Neuronal stem cell (in vitro differentiated cells): ENCODE measurements at regions not wholly inside any gene's neighbourhood (a gene's known extent, or its start where the extent isn't known, plus 50 kb on each side); places are given as distances from the start of the nearest gene placed in this dataset.
A peak's percentile ranks its signal among the peaks of the same experiment; 100 is the strongest.

Experiments
- DNase-seq: peaks from one replicate; pipeline ENCODE4 v3.0.0-alpha.2; 2013; ENCODE audit warnings: low spot score
- H2AFZ ChIP-seq: one replicate; pipeline ENCODE4 v1.6.1; 2013; ENCODE audit warnings: mild to moderate bottlenecking, low read length, inconsistent platforms
- H2AK5ac ChIP-seq: 2 replicates; pipeline ENCODE4 v1.6.1; 2013; ENCODE audit warnings: low read depth, mild to moderate bottlenecking, inconsistent platforms, low read length, moderate library complexity, mixed read lengths
- H2BK120ac ChIP-seq: 2 replicates; pipeline ENCODE4 v1.6.1; 2013; ENCODE audit warnings: low read depth, mild to moderate bottlenecking, inconsistent platforms, low read length, moderate library complexity, mixed read lengths
- H2BK12ac ChIP-seq: one replicate; pipeline ENCODE4 v1.6.1; 2013; ENCODE audit warnings: low read length, inconsistent platforms
- H2BK15ac ChIP-seq: 2 replicates; pipeline ENCODE4 v1.6.1; 2013; ENCODE audit warnings: mild to moderate bottlenecking, low read length, inconsistent platforms, mixed read lengths
- H2BK5ac ChIP-seq: one replicate; pipeline ENCODE4 v1.6.1; 2013; ENCODE audit warnings: inconsistent platforms, mild to moderate bottlenecking, low read length, moderate library complexity
- H3K14ac ChIP-seq: one replicate; pipeline ENCODE4 v1.6.1; 2013; ENCODE audit warnings: low read length, inconsistent platforms
- H3K18ac ChIP-seq: 2 replicates; pipeline ENCODE4 v1.6.1; 2013; ENCODE audit warnings: low read length, inconsistent platforms
- H3K23ac ChIP-seq: 2 replicates; pipeline ENCODE4 v1.6.1; 2013; ENCODE audit warnings: low read depth, mild to moderate bottlenecking, mixed read lengths, low read length, inconsistent platforms; ENCODE audit not compliant: poor library complexity
- H3K27ac ChIP-seq: replicated peaks from 3 replicates; pipeline ENCODE4 v1.5.1; 2013; ENCODE audit warnings: low read length, inconsistent platforms
- H3K27me3 ChIP-seq, 3 experiments: 2 replicates each; pipeline ENCODE4 v1.6.1; 2013; ENCODE audit warnings: low read length in 3 of 3, mild to moderate bottlenecking in 2 of 3, inconsistent platforms in 1 of 3, low read depth in 1 of 3, mixed read lengths in 1 of 3, moderate library complexity in 1 of 3; ENCODE audit not compliant: control insufficient read depth in 3 of 3, insufficient read depth in 3 of 3
- H3K36me3 ChIP-seq, 2 donors: replicated peaks in 1 of 2; 2 replicates each; pipeline ENCODE4 v1.6.1; 2013; ENCODE audit warnings: low read length in 2 of 2; ENCODE audit not compliant: control insufficient read depth in 2 of 2, insufficient read depth in 2 of 2
- H3K4ac ChIP-seq: 2 replicates; pipeline ENCODE4 v1.6.1; 2013; ENCODE audit warnings: inconsistent platforms, mild to moderate bottlenecking, low read length, moderate library complexity
- H3K4me1 ChIP-seq, 2 donors: 1 replicate in 1 of 2; 2 replicates in 1 of 2; pipeline ENCODE4 v1.6.1; 2013; ENCODE audit warnings: low read length in 2 of 2, low read depth in 1 of 2; ENCODE audit not compliant: control insufficient read depth in 2 of 2, insufficient read depth in 1 of 2
- H3K4me2 ChIP-seq: one replicate; pipeline ENCODE4 v1.6.1; 2013; ENCODE audit warnings: mild to moderate bottlenecking, low read length, inconsistent platforms; ENCODE audit not compliant: insufficient read depth, poor library complexity, severe bottlenecking
- H3K4me3 ChIP-seq, 2 donors: 2 replicates each; pipeline ENCODE4 v1.5.1; 2013; ENCODE audit warnings: low read length in 2 of 2, mild to moderate bottlenecking in 2 of 2, inconsistent platforms in 1 of 2, moderate library complexity in 1 of 2
- H3K79me1 ChIP-seq: one replicate; pipeline ENCODE4 v1.6.1; 2013; ENCODE audit warnings: low read depth, mild to moderate bottlenecking, inconsistent platforms, low read length, moderate library complexity
- H3K9ac ChIP-seq: one replicate; pipeline ENCODE4 v1.6.1; 2013; ENCODE audit warnings: mild to moderate bottlenecking, low read depth, low read length, inconsistent platforms; ENCODE audit not compliant: poor library complexity
- H3K9me3 ChIP-seq, 2 donors: replicated peaks in 1 of 2; 2 replicates each; pipeline versions ENCODE3 to v1.6.1; 2013; ENCODE audit warnings: low read length in 2 of 2, mild to moderate bottlenecking in 2 of 2, inconsistent platforms in 1 of 2, low read depth in 1 of 2, mixed read lengths in 1 of 2, moderate library complexity in 1 of 2; ENCODE audit not compliant: control insufficient read depth in 2 of 2, insufficient read depth in 1 of 2
- H4K8ac ChIP-seq: one replicate; pipeline ENCODE4 v1.6.1; 2013; ENCODE audit warnings: low read depth, mild to moderate bottlenecking, inconsistent platforms, low read length, moderate library complexity
- H4K91ac ChIP-seq: one replicate; pipeline ENCODE4 v1.6.1; 2013; ENCODE audit warnings: low read length, low read depth, mild to moderate bottlenecking, inconsistent platforms; ENCODE audit not compliant: poor library complexity
- WGBS, 2 donors: extraction: QIAGEN DNeasy Blood & Tissue Kit; methylation state at CpG; one replicate each; pipeline ENCODE4 v1.1.7; 2013; ENCODE audit warnings: missing lambda C conversion rate in 2 of 2, mixed read lengths in 1 of 2; ENCODE audit not compliant: insufficient read length in 2 of 2, insufficient replicate concordance in 1 of 2; ENCODE audit errors: extremely low coverage in 2 of 2; 5-methylcytosine and 5-hydroxymethylcytosine counted together

DNA sequence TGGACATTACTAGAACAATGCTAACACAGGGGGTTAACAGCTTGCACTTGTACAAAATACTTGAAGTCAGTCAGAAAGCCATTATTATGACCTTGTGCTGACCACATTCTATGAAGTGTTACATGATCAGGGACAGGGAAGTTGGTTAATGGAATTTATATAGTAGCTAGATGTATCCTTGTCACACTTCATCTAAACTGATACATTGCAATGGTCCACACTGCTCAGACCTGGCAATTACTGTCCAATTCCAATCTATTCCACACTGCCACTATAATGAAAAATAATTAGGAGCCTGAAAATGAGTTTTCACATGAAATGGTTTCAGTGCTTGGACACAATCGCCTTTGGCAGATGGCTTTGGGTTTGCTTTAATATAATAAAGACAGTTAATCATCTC lies 850.8 kb downstream of the EPHA7 start:
- H4K91ac ChIP-seq, result no peak overlapping the region
- no peak overlapping the region for H2BK5ac ChIP-seq
- no peaks in the 10 kb centered on the region for H3K9me3 ChIP-seq
- H3K4ac ChIP-seq, result no peak overlapping the region
- H2AK5ac ChIP-seq, result no peak overlapping the region
- H2BK15ac ChIP-seq, result no peak overlapping the region
- H2BK120ac ChIP-seq, result no peak overlapping the region
- no peak overlapping the region for H3K4me2 ChIP-seq
- no peak overlapping the region for H3K9ac ChIP-seq
- H3K36me3 ChIP-seq, result no peaks in the 10 kb centered on the region
- H3K4me1 ChIP-seq, result no peaks in the 10 kb centered on the region
- no peak overlapping the region for H3K23ac ChIP-seq
- H3K4me3 ChIP-seq, result no peak overlapping the region
- no peak overlapping the region for H2BK12ac ChIP-seq
- H4K8ac ChIP-seq, result no peak overlapping the region
- WGBS, 2 donors, result no CpG with 5 or more reads among the region's 1 CpG
- no peak for DNase-seq
- no peaks in the 10 kb centered on the region for H3K27me3 ChIP-seq
- H3K79me1 ChIP-seq, result no peaks in the 10 kb centered on the region
- H3K27ac ChIP-seq, result no peak overlapping the region
- no peak overlapping the region for H3K18ac ChIP-seq
- H3K14ac ChIP-seq, result no peak overlapping the region
- no peak overlapping the region for H2AFZ ChIP-seq

GRCh38 chr6:92566632-92567031 lies 852.7 kb downstream of the EPHA7 start:
- WGBS, 2 donors, result no CpG with 5 or more reads among the region's 4 CpGs
- H3K4me1 ChIP-seq, result no peaks in the 10 kb centered on the region
- H3K18ac ChIP-seq, result no peak overlapping the region
- H4K8ac ChIP-seq, result no peak overlapping the region
- no peaks in the 10 kb centered on the region for H3K9me3 ChIP-seq
- H2BK15ac ChIP-seq, result no peak overlapping the region
- H2BK120ac ChIP-seq, result no peak overlapping the region
- no peak for DNase-seq
- no peaks in the 10 kb centered on the region for H3K27me3 ChIP-seq
- H2AK5ac ChIP-seq, result no peak overlapping the region
- no peaks in the 10 kb centered on the region for H3K79me1 ChIP-seq
- H2BK5ac ChIP-seq, result no peak overlapping the region
- no peak overlapping the region for H3K4me2 ChIP-seq
- H3K23ac ChIP-seq, result no peak overlapping the region
- no peaks in the 10 kb centered on the region for H3K36me3 ChIP-seq
- H3K14ac ChIP-seq, result no peak overlapping the region
- H4K91ac ChIP-seq, result no peak overlapping the region
- no peak overlapping the region for H2AFZ ChIP-seq
- H3K4me3 ChIP-seq, result no peak overlapping the region
- H3K9ac ChIP-seq, result no peak overlapping the region
- H2BK12ac ChIP-seq, result no peak overlapping the region
- no peak overlapping the region for H3K27ac ChIP-seq
- no peak overlapping the region for H3K4ac ChIP-seq

- Histone ChIP-seq H3K14ac (no peak overlapping the region), H3K23ac (no peak overlapping the region), H4K91ac (no peak overlapping the region), H2AK5ac (no peak overlapping the region), H3K4me3 (no peak overlapping the region), H3K27ac (no peak overlapping the region), H3K79me1 (no peaks in the 10 kb centered on the region), H3K27me3 (no peaks in the 10 kb centered on the region), H3K4ac (no peak overlapping the region), H2BK120ac (no peak overlapping the region), H2BK5ac (no peak overlapping the region), H3K18ac (no peak overlapping the region), H3K4me2 (no peak overlapping the region), H2AFZ (peak overlapping the region; percentile 37), H4K8ac (no peak overlapping the region), H2BK12ac (no peak overlapping the region), H2BK15ac (no peak overlapping the region), H3K36me3 (no peaks in the 10 kb centered on the region), H3K9ac (no peak overlapping the region), H3K9me3 (no peaks in the 10 kb centered on the region), H3K4me1 (no peaks in the 10 kb centered on the region)
- no CpG with 5 or more reads among the region's 3 CpGs for WGBS, 2 donors
- DNase-seq, result no peak
These were observed 855.0 kb downstream of the EPHA7 start for GRCh38 chr6:92564376-92564775.

GRCh38 chr6:92559611-92560010 lies 859.7 kb downstream of the EPHA7 start:
- H3K4ac ChIP-seq, result no peak overlapping the region
- no peaks in the 10 kb centered on the region for H3K36me3 ChIP-seq
- H2AFZ ChIP-seq, result no peak overlapping the region
- no peaks in the 10 kb centered on the region for H3K4me1 ChIP-seq
- H4K91ac ChIP-seq, result no peak overlapping the region
- no peaks in the 10 kb centered on the region for H3K9me3 ChIP-seq
- H2BK5ac ChIP-seq, result no peak overlapping the region
- no peak overlapping the region for H3K4me2 ChIP-seq
- no peaks in the 10 kb centered on the region for H3K79me1 ChIP-seq
- no peak overlapping the region for H3K23ac ChIP-seq
- no peak overlapping the region for H4K8ac ChIP-seq
- WGBS, 2 donors, result no CpG with 5 or more reads among the region's 5 CpGs
- H3K27me3 ChIP-seq, result no peaks in the 10 kb centered on the region
- H2AK5ac ChIP-seq, result no peak overlapping the region
- no peak overlapping the region for H3K27ac ChIP-seq
- no peak overlapping the region for H2BK120ac ChIP-seq
- no peak overlapping the region for H3K4me3 ChIP-seq
- DNase-seq, result no peak
- no peak overlapping the region for H3K9ac ChIP-seq
- H2BK15ac ChIP-seq, result no peak overlapping the region
- no peak overlapping the region for H3K18ac ChIP-seq
- no peak overlapping the region for H2BK12ac ChIP-seq
- H3K14ac ChIP-seq, result no peak overlapping the region
